ENCODE measurements at regions not wholly inside any gene's neighbourhood (a gene's known extent, or its start where the extent isn't known, plus 50 kb on each side); places are given as distances from the start of the nearest gene placed in this dataset.
"Not testable (repeated sequence)": the region's sequence is repeated elsewhere in the genome, so short reads cannot be mapped to it uniquely, and the experiment has no call there.

- DNase-seq (ENCODE audit: low read depth) = no peak
Measured at GRCh38 chr10:6924166-6924565, 344.1 kb upstream of the PRKCQ start.

- DNase-seq (ENCODE audit: low read depth) = not testable (repeated sequence)
Measured at GRCh38 chr10:6921026-6921425, 340.9 kb upstream of the PRKCQ start.

- DNase-seq (ENCODE audit: low read depth) = no peak
Measured at GRCh38 chr10:6920072-6921019, 340.3 kb upstream of the PRKCQ start.

GRCh38 chr10:6919077-6919476, 339.0 kb upstream of the PRKCQ start:
- no peak for DNase-seq (ENCODE audit: low read depth)

- no peak for DNase-seq (ENCODE audit: low read depth)
Measured at GRCh38 chr10:6918305-6918704, 338.2 kb upstream of the PRKCQ start.

GRCh38 chr10:6917125-6917524, 337.0 kb upstream of the PRKCQ start:
- DNase-seq (ENCODE audit: low read depth) = no peak

- DNase-seq (ENCODE audit: low read depth) = no peak
Measured at GRCh38 chr10:6916601-6917000, 336.5 kb upstream of the PRKCQ start.

- DNase-seq (ENCODE audit: low read depth) = no peak
Measured at GRCh38 chr10:6915307-6915706, 335.2 kb upstream of the PRKCQ start.

GRCh38 chr10:6912929-6913328, 332.9 kb upstream of the PRKCQ start:
- DNase-seq (ENCODE audit: low read depth) = no peak

GRCh38 chr10:6912424-6912823, 332.3 kb upstream of the PRKCQ start:
- no peak for DNase-seq (ENCODE audit: low read depth)

GRCh38 chr10:6912021-6912420, 331.9 kb upstream of the PRKCQ start:
- no peak for DNase-seq (ENCODE audit: low read depth)

- no peak for DNase-seq (ENCODE audit: low read depth)
Measured at GRCh38 chr10:6909905-6910560, 330.0 kb upstream of the PRKCQ start.

- no peak for DNase-seq (ENCODE audit: low read depth)
Measured at GRCh38 chr10:6907877-6908530, 327.9 kb upstream of the PRKCQ start.

- DNase-seq (ENCODE audit: low read depth) = no peak
Measured at GRCh38 chr10:6894405-6894804, 314.3 kb upstream of the PRKCQ start.

- DNase-seq (ENCODE audit: low read depth) = no peak
Measured at GRCh38 chr10:6892864-6893263, 312.8 kb upstream of the PRKCQ start.

GRCh38 chr10:6891924-6892323, 311.8 kb upstream of the PRKCQ start:
- no peak for DNase-seq (ENCODE audit: low read depth)

GRCh38 chr10:6889718-6890117, 309.6 kb upstream of the PRKCQ start:
- DNase-seq (ENCODE audit: low read depth) = no peak

- DNase-seq (ENCODE audit: low read depth) = no peak
Measured at GRCh38 chr10:6888434-6888833, 308.4 kb upstream of the PRKCQ start.

- DNase-seq (ENCODE audit: low read depth) = no peak
Measured at GRCh38 chr10:6885284-6885683, 305.2 kb upstream of the PRKCQ start.

GRCh38 chr10:6881987-6882386, 301.9 kb upstream of the PRKCQ start:
- DNase-seq (ENCODE audit: low read depth) = no peak

- DNase-seq (ENCODE audit: low read depth) = no peak
Measured at GRCh38 chr10:6877722-6878392, 297.8 kb upstream of the PRKCQ start.

GRCh38 chr10:6877336-6877721, 297.3 kb upstream of the PRKCQ start:
- DNase-seq (ENCODE audit: low read depth) = no peak

All from GM04504 (cell line).